NCI-H748 (cell line): ENCODE measurements at regions not wholly inside any gene's neighbourhood (a gene's known extent, or its start where the extent isn't known, plus 50 kb on each side); places are given as distances from the start of the nearest gene placed in this dataset.
"Not testable (repeated sequence)": the region's sequence is repeated elsewhere in the genome, so short reads cannot be mapped to it uniquely, and the experiment has no call there.

Experiments
- DNase-seq: peaks from one replicate; lab custom pipeline; 2025; ENCODE audit not compliant: unreplicated experiment; lab: John Stamatoyannopoulos, UW

GRCh38 chr7:121530227-121531174, 134.4 kb upstream of the FAM3C start:
- DNase-seq: no peak

GRCh38 chr7:121529003-121529402, 132.9 kb upstream of the FAM3C start:
- no peak for DNase-seq

DNA sequence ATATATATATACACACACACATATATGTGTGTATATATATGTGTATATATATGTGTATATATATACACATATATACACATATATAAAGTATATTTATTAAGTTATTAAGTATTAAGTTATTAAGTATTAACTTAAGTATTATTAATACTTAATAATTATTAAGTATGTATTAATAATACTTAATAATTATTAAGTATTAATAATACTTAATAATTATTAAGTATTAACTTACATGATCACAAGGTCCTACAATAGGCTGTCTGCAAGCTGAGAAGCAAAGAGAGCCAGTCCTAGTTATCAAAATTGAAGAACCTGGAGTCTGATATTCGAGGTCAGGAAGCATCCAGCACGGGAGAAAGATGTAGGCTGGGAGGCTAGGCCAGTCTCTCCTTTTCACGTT, 130.1 kb upstream of the FAM3C start:
- DNase-seq: not testable (repeated sequence)

GRCh38 chr7:121525155-121525819, 129.2 kb upstream of the FAM3C start:
- no peak for DNase-seq

DNA sequence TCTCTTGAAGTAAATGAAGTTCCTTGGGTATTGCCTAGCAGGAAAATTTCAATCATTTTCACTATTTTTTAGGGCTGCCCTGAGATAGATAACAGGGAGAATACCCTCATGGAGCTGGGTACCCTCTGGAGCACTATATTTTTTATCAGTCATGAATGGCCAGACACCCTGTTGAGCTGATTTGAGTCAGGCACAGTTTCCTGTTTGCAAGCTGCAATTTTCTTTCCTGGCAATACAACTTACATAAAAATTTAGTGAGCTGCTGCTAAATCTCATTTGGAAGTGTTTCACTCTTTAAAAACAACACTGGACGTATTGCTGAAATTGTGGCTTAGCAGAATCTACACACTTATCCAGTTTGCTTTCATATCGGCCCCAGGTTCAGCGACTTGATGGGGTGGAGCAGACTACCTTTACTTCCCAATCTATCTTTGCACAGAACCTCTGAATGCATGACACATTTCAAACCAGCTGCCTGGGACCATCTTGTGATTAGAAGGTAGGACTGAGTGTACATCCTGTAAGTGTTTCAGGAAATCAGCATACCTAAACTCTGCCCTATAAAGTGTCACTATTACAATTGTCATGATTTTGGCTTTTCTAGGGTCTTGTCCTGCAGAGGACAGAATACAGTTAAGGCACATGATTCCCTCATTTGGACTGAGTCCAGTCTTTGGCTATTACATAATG, 125.7 kb upstream of the FAM3C start:
- no peak for DNase-seq

GRCh38 chr7:121520911-121521310, 124.8 kb upstream of the FAM3C start:
- DNase-seq: no peak

DNA sequence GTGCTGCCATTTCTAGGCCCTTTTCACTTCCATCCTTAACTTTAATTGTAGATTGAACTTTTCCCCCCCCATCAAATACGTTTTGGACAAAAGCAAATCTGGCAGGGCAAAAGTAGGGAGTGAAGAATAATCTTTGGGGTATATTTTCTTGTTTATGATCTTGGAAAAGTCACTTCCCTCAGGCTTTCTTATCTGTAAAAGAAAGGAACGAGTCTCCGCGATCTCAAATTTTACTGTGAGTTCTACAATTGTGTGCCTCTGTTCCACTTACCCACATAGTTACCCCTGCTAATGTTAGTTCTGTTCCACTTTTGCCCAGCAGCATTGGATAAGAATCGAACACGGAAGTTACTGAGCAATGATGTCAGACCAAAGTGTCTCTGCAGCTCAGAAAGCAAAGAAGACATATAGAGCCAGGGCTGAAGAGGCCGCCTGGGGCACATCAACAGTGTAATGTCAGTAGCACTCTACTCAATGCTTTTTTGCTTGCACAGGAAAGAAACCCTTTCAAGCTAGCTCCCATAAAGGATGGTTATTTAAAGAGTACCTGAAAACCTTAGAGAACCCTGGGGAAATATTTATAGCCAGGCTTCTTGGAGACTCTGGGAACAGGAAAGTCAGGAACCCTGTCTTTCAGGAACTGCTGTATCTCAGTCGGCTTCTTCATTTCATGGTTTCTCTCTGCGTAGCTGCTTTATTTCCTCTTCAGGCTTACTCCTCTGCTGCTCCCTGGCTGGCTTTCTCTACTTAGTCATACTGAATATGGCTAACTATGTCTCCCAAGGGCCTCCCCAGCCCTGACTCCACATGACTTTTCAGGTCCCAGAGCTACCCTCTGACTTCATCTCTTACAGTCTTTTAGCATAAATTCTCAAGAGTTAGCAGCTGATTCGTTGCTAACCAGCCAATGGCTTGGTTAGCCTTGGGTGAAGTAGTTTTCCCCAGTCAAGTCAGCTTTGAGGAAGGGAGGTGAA, 123.7 kb upstream of the FAM3C start:
- DNase-seq: no peak

DNA sequence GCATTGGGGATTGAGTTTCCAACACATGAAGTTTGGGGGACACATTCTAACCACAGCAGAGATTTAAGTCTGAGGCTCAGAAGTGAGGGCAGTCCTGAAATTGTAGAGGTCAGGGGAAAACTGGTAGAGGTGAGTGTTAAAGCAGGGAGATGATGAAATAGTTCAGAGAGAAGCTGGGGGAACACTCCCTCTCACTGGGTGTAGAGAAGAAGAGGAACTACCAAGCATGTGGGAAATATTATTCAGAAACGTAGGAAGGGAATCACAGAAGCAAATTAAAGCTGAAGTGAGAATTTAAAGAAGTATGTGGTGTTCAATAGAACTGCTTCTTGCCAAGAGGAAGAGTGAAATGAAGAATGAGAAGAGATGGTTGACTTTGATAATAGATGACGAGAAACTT, 121.5 kb upstream of the FAM3C start:
- DNase-seq: no peak

GRCh38 chr7:121516821-121517220, 120.7 kb upstream of the FAM3C start:
- DNase-seq: no peak

GRCh38 chr7:121515630-121516401, 119.7 kb upstream of the FAM3C start:
- DNase-seq: no peak

GRCh38 chr7:121515229-121515628, 119.1 kb upstream of the FAM3C start:
- no peak for DNase-seq

- no peak for DNase-seq
Observed at GRCh38 chr7:121513105-121513504, 117.0 kb upstream of the FAM3C start.

- peak; percentile 50 for DNase-seq
Observed at GRCh38 chr7:121510858-121511482, 114.9 kb upstream of the FAM3C start.

GRCh38 chr7:121510302-121510701, 114.2 kb upstream of the FAM3C start:
- DNase-seq: no peak

GRCh38 chr7:121505540-121506182, 109.6 kb upstream of the FAM3C start:
- no peak for DNase-seq

- no peak for DNase-seq
Observed at GRCh38 chr7:121505021-121505420, 108.9 kb upstream of the FAM3C start.

GRCh38 chr7:121504482-121504881, 108.4 kb upstream of the FAM3C start:
- DNase-seq: no peak

DNA sequence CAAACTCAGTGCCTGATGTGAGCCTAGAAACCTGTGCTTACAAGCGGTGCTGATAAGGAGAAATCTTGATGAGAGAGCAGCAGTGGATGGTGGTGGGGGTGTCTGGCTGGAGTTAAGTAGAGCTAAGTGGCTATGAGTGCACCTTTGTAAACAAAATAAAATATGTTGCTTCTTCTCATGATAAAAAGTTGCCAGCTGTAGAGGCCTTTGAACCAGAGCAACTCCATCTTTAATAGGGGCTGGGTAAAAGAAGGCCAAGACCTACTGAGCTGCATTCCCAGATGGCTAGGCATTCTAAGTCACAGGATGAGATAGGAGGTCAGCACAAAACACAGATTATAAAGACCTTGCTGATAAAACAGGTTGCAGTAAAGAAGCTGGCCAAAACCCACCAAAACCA, 107.6 kb upstream of the FAM3C start:
- no peak for DNase-seq

GRCh38 chr7:121503039-121503438, 106.9 kb upstream of the FAM3C start:
- DNase-seq: no peak
